ENCODE measurements at regions not wholly inside any gene's neighbourhood (a gene's known extent, or its start where the extent isn't known, plus 50 kb on each side); places are given as distances from the start of the nearest gene placed in this dataset.

DNA sequence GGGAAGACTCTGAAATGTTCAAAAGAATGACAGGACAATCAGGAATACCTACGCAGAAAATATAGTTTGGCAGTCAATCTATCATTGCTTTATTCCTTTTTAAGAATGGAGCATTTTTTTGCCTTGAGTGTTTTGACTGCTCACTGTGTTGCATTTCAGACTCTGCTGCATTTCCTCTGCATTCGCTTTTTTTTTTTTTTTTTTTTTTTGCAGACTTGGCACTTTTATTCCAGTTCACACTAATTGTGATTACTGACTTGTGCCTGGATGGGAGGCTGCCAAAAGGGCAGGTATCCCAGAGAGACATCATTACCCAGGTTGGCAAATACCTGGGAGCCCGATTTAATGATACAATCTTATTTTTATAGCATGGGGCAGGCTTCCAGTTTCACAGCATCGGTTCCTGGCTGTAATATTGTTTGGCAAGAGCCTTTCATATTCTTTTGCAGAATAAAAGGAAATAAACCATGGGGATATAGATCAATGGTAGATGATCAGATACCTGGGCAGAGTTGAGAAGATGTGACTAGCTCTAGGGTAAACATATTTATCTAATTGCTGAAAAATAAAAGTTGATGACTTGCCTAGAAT, 1132.6 kb downstream of the MAT2B start:
- no TSS peak for BruUV-seq (replicated peaks)
- Histone ChIP-seq H3K4me1 (ENCODE audit: control insufficient read depth, insufficient read depth, low read length) (no peaks in the 10 kb centered on the region), H3K27me3 (replicated peaks in 1 of 2; ENCODE audit: control insufficient read depth in 2 of 2, insufficient read depth in 2 of 2, low read length in 1 of 2) (no peaks in the 10 kb centered on the region), H3K36me3 (ENCODE audit: control insufficient read depth in 2 of 2, insufficient read depth in 2 of 2, low read length in 1 of 2) (no peaks in the 10 kb centered on the region), H2AFZ (ENCODE audit: control insufficient read depth, low read depth, low read length) (no peak overlapping the region), H3K4me2 (ENCODE audit: control insufficient read depth, insufficient read depth) (no peak overlapping the region), H3K79me2 (ENCODE audit: control insufficient read depth, insufficient read depth, low read length) (no peaks in the 10 kb centered on the region), H3K4me3 (no peak overlapping the region), H3K9me3 (replicated peaks; ENCODE audit: control insufficient read depth, insufficient read depth, low read length) (no peaks in the 10 kb centered on the region), H4K20me1 (ENCODE audit: control insufficient read depth, insufficient read depth) (no peaks in the 10 kb centered on the region), H3K9ac (ENCODE audit: control insufficient read depth, insufficient read depth, low read length) (no peak overlapping the region), H3K27ac (ENCODE audit: control insufficient read depth, insufficient read depth) (no peak overlapping the region)
- in situ Hi-C loops (cut with MboI): no loop called here
- intact Hi-C loops (cut with micrococcal nuclease; ENCODE audit: unreplicated experiment): no loop called here
- ChIA-PET CTCF (interaction anchor here (0.7 kb wide), 2 partner anchors 12 to 569 kb away, joined by 4 read pairs; no protein-coding TSS in a partner anchor), SMC1A (ENCODE audit: uncharacterized antibody, unreplicated experiment) (interaction anchor here (1.2 to 1.9 kb wide), 2 partner anchors 9 to 98 kb away, joined by 3 to 6 read pairs; no protein-coding TSS in a partner anchor), POLR2A (interaction anchor here (0.6 kb wide), 1 partner anchor 343 kb away, joined by 3 read pairs; no protein-coding TSS in a partner anchor), RAD21 (ENCODE audit: unreplicated experiment) (no interaction called here)
- no peak for FAIRE-seq
- TF ChIP-seq, protein P1, sequence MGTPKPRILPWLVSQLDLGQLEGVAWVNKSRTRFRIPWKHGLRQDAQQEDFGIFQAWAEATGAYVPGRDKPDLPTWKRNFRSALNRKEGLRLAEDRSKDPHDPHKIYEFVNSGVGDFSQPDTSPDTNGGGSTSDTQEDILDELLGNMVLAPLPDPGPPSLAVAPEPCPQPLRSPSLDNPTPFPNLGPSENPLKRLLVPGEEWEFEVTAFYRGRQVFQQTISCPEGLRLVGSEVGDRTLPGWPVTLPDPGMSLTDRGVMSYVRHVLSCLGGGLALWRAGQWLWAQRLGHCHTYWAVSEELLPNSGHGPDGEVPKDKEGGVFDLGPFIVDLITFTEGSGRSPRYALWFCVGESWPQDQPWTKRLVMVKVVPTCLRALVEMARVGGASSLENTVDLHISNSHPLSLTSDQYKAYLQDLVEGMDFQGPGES (IDR thresholded peaks at IDR 0.05): no peak
- no peak for TF ChIP-seq ZSCAN29 (IDR thresholded peaks at IDR 0.05)
- no peak for TF ChIP-seq POLR2A (IDR thresholded peaks at IDR 0.05; ENCODE audit: low read depth, low read length)
- TF ChIP-seq SUZ12 (IDR thresholded peaks at IDR 0.05; ENCODE audit: unreplicated experiment): no peak
- no peak for TF ChIP-seq TARDBP (IDR thresholded peaks at IDR 0.05; ENCODE audit: borderline replicate concordance)
- TF ChIP-seq, protein P2, sequence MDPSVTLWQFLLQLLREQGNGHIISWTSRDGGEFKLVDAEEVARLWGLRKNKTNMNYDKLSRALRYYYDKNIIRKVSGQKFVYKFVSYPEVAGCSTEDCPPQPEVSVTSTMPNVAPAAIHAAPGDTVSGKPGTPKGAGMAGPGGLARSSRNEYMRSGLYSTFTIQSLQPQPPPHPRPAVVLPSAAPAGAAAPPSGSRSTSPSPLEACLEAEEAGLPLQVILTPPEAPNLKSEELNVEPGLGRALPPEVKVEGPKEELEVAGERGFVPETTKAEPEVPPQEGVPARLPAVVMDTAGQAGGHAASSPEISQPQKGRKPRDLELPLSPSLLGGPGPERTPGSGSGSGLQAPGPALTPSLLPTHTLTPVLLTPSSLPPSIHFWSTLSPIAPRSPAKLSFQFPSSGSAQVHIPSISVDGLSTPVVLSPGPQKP (IDR thresholded peaks at IDR 0.05; ENCODE audit: low read depth, low read length): no peak
- TF ChIP-seq YBX1 (IDR thresholded peaks at IDR 0.05): no peak
- TF ChIP-seq DPF2 (IDR thresholded peaks at IDR 0.05): no peak
- no peak for TF ChIP-seq RUNX3 (IDR thresholded peaks at IDR 0.05; ENCODE audit: low read length)
- TF ChIP-seq MYC (IDR thresholded peaks at IDR 0.05; ENCODE audit: insufficient read depth, insufficient read length, insufficient replicate concordance, low read length, severe bottlenecking): no peak
- TF ChIP-seq POU2F2 (IDR thresholded peaks at IDR 0.05; ENCODE audit: borderline replicate concordance, low read depth, low read length): no peak
- TF ChIP-seq BMI1 (IDR thresholded peaks at IDR 0.05; ENCODE audit: borderline replicate concordance): no peak
- TF ChIP-seq, protein P3, sequence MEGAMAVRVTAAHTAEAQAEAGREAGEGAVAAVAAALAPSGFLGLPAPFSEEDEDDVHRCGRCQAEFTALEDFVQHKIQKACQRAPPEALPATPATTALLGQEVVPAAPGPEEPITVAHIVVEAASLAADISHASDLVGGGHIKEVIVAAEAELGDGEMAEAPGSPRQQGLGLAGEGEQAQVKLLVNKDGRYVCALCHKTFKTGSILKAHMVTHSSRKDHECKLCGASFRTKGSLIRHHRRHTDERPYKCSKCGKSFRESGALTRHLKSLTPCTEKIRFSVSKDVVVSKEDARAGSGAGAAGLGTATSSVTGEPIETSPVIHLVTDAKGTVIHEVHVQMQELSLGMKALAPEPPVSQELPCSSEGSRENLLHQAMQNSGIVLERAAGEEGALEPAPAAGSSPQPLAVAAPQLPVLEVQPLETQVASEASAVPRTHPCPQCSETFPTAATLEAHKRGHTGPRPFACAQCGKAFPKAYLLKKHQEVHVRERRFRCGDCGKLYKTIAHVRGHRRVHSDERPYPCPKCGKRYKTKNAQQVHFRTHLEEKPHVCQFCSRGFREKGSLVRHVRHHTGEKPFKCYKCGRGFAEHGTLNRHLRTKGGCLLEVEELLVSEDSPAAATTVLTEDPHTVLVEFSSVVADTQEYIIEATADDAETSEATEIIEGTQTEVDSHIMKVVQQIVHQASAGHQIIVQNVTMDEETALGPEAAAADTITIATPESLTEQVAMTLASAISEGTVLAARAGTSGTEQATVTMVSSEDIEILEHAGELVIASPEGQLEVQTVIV (IDR thresholded peaks at IDR 0.05; ENCODE audit: borderline replicate concordance, partially characterized antibody): no peak
- no peak for TF ChIP-seq NFYA (IDR thresholded peaks at IDR 0.05; ENCODE audit: borderline replicate concordance, low read depth, low read length)
- no peak for TF ChIP-seq IKZF1 (conservative IDR thresholded peaks at IDR 0.05)
- TF ChIP-seq, protein P4, sequence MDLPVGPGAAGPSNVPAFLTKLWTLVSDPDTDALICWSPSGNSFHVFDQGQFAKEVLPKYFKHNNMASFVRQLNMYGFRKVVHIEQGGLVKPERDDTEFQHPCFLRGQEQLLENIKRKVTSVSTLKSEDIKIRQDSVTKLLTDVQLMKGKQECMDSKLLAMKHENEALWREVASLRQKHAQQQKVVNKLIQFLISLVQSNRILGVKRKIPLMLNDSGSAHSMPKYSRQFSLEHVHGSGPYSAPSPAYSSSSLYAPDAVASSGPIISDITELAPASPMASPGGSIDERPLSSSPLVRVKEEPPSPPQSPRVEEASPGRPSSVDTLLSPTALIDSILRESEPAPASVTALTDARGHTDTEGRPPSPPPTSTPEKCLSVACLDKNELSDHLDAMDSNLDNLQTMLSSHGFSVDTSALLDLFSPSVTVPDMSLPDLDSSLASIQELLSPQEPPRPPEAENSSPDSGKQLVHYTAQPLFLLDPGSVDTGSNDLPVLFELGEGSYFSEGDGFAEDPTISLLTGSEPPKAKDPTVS (IDR thresholded peaks at IDR 0.05; ENCODE audit: low read depth, low read length): no peak
- no peak for TF ChIP-seq RFX5 (IDR thresholded peaks at IDR 0.05; ENCODE audit: low read depth, low read length)
- WGBS (ENCODE audit: insufficient coverage, insufficient replicate concordance, low lambda C conversion rate, missing lambda C conversion rate): 10% methylated on average over 4 of the region's 4 CpGs
- ATAC-seq: no peak
- DNase-seq (ENCODE audit: low read depth, low spot score): no peak

Data from GM12878 (cell line).